GM12878 (cell line): ENCODE measurements at regions not wholly inside any gene's neighbourhood (a gene's known extent, or its start where the extent isn't known, plus 50 kb on each side); places are given as distances from the start of the nearest gene placed in this dataset.

Experiments used
- ATAC-seq: fragments of 200-7000 bp; cut with Tn5 transposase; 3 replicates; pipeline ENCODE4 v1.9.1; 2020; ENCODE audit warnings: mild to moderate bottlenecking, moderate library complexity
- BruUV-seq: library from RNA; stranded (reverse); fragments of 400-500 nt; replicated peaks from 2 replicates; lab custom pipeline; 2021; lab: Mats Ljungman, UMichigan
- CTCF ChIA-PET: fragments of 300-600 bp; sonication (Branson Sonifier 250); formaldehyde crosslinking; extraction: SDS; loops from one replicate; lab custom pipeline; 2021; ENCODE audit warnings: inconsistent platforms; lab: Yijun Ruan, JAX
- POLR2A ChIA-PET: fragments of 350-600 bp; formaldehyde crosslinking; extraction: SDS; loops from one replicate; lab custom pipeline; 2021; ENCODE audit warnings: inconsistent platforms; lab: Charles Lee
- RAD21 ChIA-PET: fragments of 300-600 bp; sonication (Branson Sonifier 250); formaldehyde crosslinking; loops from one replicate; lab custom pipeline; 2023; ENCODE audit warnings: antibody characterized with exemption; ENCODE audit not compliant: unreplicated experiment; lab: Charles Lee
- SMC1A ChIA-PET: fragments of 300-600 bp; sonication (Branson Sonifier 250); formaldehyde crosslinking; loops from one replicate; lab custom pipeline; 2023; ENCODE audit not compliant: unreplicated experiment, uncharacterized antibody; lab: Charles Lee
- DNase-seq: peaks from one replicate; pipeline ENCODE4 v3.0.0-alpha.2; 2011; ENCODE audit warnings: low read depth, low spot score
- FAIRE-seq: peaks from 3 replicates; lab custom pipeline; 2011; peaks lifted over from hg19 to GRCh38; lab: Jason Lieb, UNC
- H2AFZ ChIP-seq: 2 replicates; pipeline ENCODE4 v1.6.0; 2011; ENCODE audit warnings: low read depth, low read length, control low read depth; ENCODE audit not compliant: control insufficient read depth
- H3K27ac ChIP-seq: 2 replicates; pipeline ENCODE4 v1.5.1; 2011; ENCODE audit warnings: control low read depth; ENCODE audit not compliant: control insufficient read depth, insufficient read depth
- H3K27me3 ChIP-seq, 2 experiments: replicated peaks in 1 of 2; 2 replicates each; pipeline versions ENCODE4 v1.6.0 to v1.6.1; 2011; ENCODE audit warnings: low read length in 1 of 2; ENCODE audit not compliant: control insufficient read depth in 2 of 2, insufficient read depth in 2 of 2
- H3K36me3 ChIP-seq, 2 experiments: 2 replicates each; pipeline ENCODE4 v1.5.1; 2011; ENCODE audit warnings: low read length in 1 of 2; ENCODE audit not compliant: control insufficient read depth in 2 of 2, insufficient read depth in 2 of 2
- H3K4me1 ChIP-seq: 2 replicates; pipeline ENCODE4 v1.6.1; 2011; ENCODE audit warnings: mild to moderate bottlenecking, low read length, moderate library complexity, mixed read lengths; ENCODE audit not compliant: control insufficient read depth, insufficient read depth
- H3K4me2 ChIP-seq: 2 replicates; pipeline ENCODE4 v1.6.0; 2011; ENCODE audit warnings: control low read depth; ENCODE audit not compliant: control insufficient read depth, insufficient read depth
- H3K4me3 ChIP-seq: fragments of 200-600 bp; sonication (generic); 2 replicates; pipeline ENCODE4 v1.5.1; 2016
- H3K79me2 ChIP-seq: 2 replicates; pipeline ENCODE4 v1.6.0; 2011; ENCODE audit warnings: low read length; ENCODE audit not compliant: control insufficient read depth, insufficient read depth
- H3K9ac ChIP-seq: 2 replicates; pipeline ENCODE4 v1.8.0; 2011; ENCODE audit warnings: low read length, control low read depth, mixed read lengths; ENCODE audit not compliant: control insufficient read depth, insufficient read depth
- H3K9me3 ChIP-seq: replicated peaks from 3 replicates; pipeline ENCODE4 v1.5.1; 2011; ENCODE audit warnings: mild to moderate bottlenecking, low read length; ENCODE audit not compliant: control insufficient read depth, insufficient read depth
- H4K20me1 ChIP-seq: 2 replicates; pipeline ENCODE4 v1.6.0; 2011; ENCODE audit not compliant: control insufficient read depth, insufficient read depth
- BCL11A ChIP-seq: IDR thresholded peaks from 2 replicates; pipeline ENCODE4 v1.6.1; 2011; ENCODE audit warnings: low read depth, low read length
- CBX5 ChIP-seq: sonication (generic); IDR thresholded peaks from 2 replicates; pipeline ENCODE4 v1.6.1; 2016; ENCODE audit warnings: low read depth, moderate library complexity, mild to moderate bottlenecking, inconsistent platforms
- DPF2 ChIP-seq: fragments of 450-650 bp; IDR thresholded peaks from 2 replicates; pipeline ENCODE4 v1.6.1; 2017; ENCODE audit warnings: mild to moderate bottlenecking
- EGR1 ChIP-seq, 2 experiments: IDR thresholded peaks; 1 replicate in 1 of 2; 2 replicates in 1 of 2; pipeline ENCODE4 v1.6.1; 2011 to 2012; ENCODE audit warnings: low read depth in 2 of 2, low read length in 2 of 2, borderline replicate concordance in 1 of 2, mild to moderate bottlenecking in 1 of 2, moderate library complexity in 1 of 2
- EP300 ChIP-seq, 2 experiments: fragments of 150-350 bp in 1 of 2; IDR thresholded peaks; 2 replicates each; pipeline ENCODE4 v1.6.1; 2011 to 2012; ENCODE audit warnings: low read depth in 2 of 2, low read length in 2 of 2, borderline replicate concordance in 1 of 2, improper control_type of control experiment in 1 of 2, inconsistent platforms in 1 of 2; ENCODE audit not compliant: control insufficient read depth in 1 of 2
- HDAC6 ChIP-seq: fragments of 200-600 bp; sonication (generic); IDR thresholded peaks from one replicate; pipeline ENCODE4 v1.8.0; 2017; ENCODE audit warnings: antibody characterized with exemption; ENCODE audit not compliant: unreplicated experiment
- NFYA ChIP-seq: IDR thresholded peaks from 2 replicates; pipeline ENCODE4 v1.6.1; 2011; ENCODE audit warnings: low read depth, mild to moderate bottlenecking, low read length, improper control_type of control experiment, borderline replicate concordance
- RB1 ChIP-seq: fragments of 450-650 bp; formaldehyde crosslinking; IDR thresholded peaks from 2 replicates; pipeline ENCODE4 v1.6.1; 2017; ENCODE audit warnings: mild to moderate bottlenecking, borderline replicate concordance
- SMARCA5 ChIP-seq: fragments of 450-650 bp; IDR thresholded peaks from 2 replicates; pipeline ENCODE4 v1.6.1; 2017; ENCODE audit warnings: mild to moderate bottlenecking
- SRF ChIP-seq, 2 experiments: IDR thresholded peaks; 2 replicates each; pipeline ENCODE4 v1.6.1; 2011; ENCODE audit warnings: low read depth in 2 of 2, low read length in 2 of 2, mild to moderate bottlenecking in 1 of 2, moderate library complexity in 1 of 2
- ZBTB40 ChIP-seq: fragments of 450-650 bp; IDR thresholded peaks from 2 replicates; pipeline ENCODE4 v1.6.1; 2016; ENCODE audit warnings: mild to moderate bottlenecking, moderate library complexity, borderline replicate concordance
- WGBS: methylation state at CpG from one replicate; pipeline ENCODE4 v1.1.6; 2016; ENCODE audit warnings: low lambda C conversion rate; ENCODE audit not compliant: insufficient replicate concordance, insufficient coverage; ENCODE audit errors: missing lambda C conversion rate; 5-methylcytosine and 5-hydroxymethylcytosine counted together
- in situ Hi-C: fragments of 300-500 bp; cut with MboI; formaldehyde crosslinking; loops from 9 replicates; pipeline ENCODE4 v1.14.3; 2018; ENCODE audit warnings: mixed read lengths
- intact Hi-C: fragments of 100-400 bp; cut with micrococcal nuclease; formaldehyde crosslinking; loops from one replicate; pipeline ENCODE4 v1.14.2; 2022; ENCODE audit not compliant: unreplicated experiment
- TF ChIP-seq, protein P1 (sequence below): IDR thresholded peaks from 2 replicates; pipeline ENCODE4 v1.6.1; 2012; ENCODE audit warnings: low read depth, low read length, improper control_type of control experiment
- TF ChIP-seq, protein P2 (sequence below): IDR thresholded peaks from 2 replicates; pipeline ENCODE4 v1.6.1; 2011; ENCODE audit warnings: borderline replicate concordance, low read depth, mild to moderate bottlenecking, moderate library complexity, low read length; ENCODE audit not compliant: insufficient read depth, poor library complexity, severe bottlenecking
- TF ChIP-seq, protein P3 (sequence below): fragments of 450-650 bp; IDR thresholded peaks from 2 replicates; pipeline ENCODE4 v1.6.1; 2017; ENCODE audit warnings: mild to moderate bottlenecking

GRCh38 chr7:28311670-28312069 is 100.6 kb upstream of the CREB5 start:
- CTCF ChIA-PET = interaction anchor here (1.3 kb wide), 1 partner anchor 14 kb away, joined by 4 read pairs; no protein-coding TSS in a partner anchor
- ATAC-seq = no peak
- Histone ChIP-seq H2AFZ (no peak overlapping the region), H3K27me3 (peaks cover 5 to 7% of the 10 kb centered on the region in 2 experiments; a peak in 2 of 4 replicates), H3K9me3 (no peaks in the 10 kb centered on the region), H3K9ac (no peak overlapping the region), H3K4me3 (no peak overlapping the region), H3K4me1 (no peaks in the 10 kb centered on the region), H3K79me2 (no peaks in the 10 kb centered on the region), H3K36me3 (no peaks in the 10 kb centered on the region), H3K4me2 (no peak overlapping the region), H4K20me1 (no peaks in the 10 kb centered on the region), H3K27ac (no peak overlapping the region)
- SMC1A ChIA-PET = interaction anchor here (0.6 kb wide), 1 partner anchor 1603 kb away, joined by 3 read pairs; no protein-coding TSS in a partner anchor
- no peak for FAIRE-seq
- no TSS peak for BruUV-seq
- in situ Hi-C loops = no loop called here
- intact Hi-C loops = no loop called here
- RAD21 ChIA-PET = no interaction called here
- POLR2A ChIA-PET = no interaction called here
- WGBS = 46% methylated on average over 12 of the region's 12 CpGs
- no peak for DNase-seq
- TF ChIP-seq, protein P1, sequence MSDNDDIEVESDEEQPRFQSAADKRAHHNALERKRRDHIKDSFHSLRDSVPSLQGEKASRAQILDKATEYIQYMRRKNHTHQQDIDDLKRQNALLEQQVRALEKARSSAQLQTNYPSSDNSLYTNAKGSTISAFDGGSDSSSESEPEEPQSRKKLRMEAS = no peak
- TF ChIP-seq ZBTB40 (no peak), RB1 (no peak), BCL11A (no peak), SRF (IDR thresholded peaks at IDR 0.05; ENCODE audit: low read depth in 2 of 2, low read length in 2 of 2) (no peak), EGR1 (IDR thresholded peaks at IDR 0.05; ENCODE audit: borderline replicate concordance in 1 of 2, low read depth in 2 of 2, low read length in 2 of 2) (no peak), EP300 (IDR thresholded peaks at IDR 0.05; ENCODE audit: borderline replicate concordance in 1 of 2, control insufficient read depth in 1 of 2, low read depth in 2 of 2, low read length in 2 of 2) (no peak), CBX5 (no peak), SMARCA5 (no peak), HDAC6 (no peak), DPF2 (no peak), NFYA (no peak)
- TF ChIP-seq, protein P2, sequence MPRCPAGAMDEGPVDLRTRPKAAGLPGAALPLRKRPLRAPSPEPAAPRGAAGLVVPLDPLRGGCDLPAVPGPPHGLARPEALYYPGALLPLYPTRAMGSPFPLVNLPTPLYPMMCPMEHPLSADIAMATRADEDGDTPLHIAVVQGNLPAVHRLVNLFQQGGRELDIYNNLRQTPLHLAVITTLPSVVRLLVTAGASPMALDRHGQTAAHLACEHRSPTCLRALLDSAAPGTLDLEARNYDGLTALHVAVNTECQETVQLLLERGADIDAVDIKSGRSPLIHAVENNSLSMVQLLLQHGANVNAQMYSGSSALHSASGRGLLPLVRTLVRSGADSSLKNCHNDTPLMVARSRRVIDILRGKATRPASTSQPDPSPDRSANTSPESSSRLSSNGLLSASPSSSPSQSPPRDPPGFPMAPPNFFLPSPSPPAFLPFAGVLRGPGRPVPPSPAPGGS = no peak
- TF ChIP-seq, protein P3, sequence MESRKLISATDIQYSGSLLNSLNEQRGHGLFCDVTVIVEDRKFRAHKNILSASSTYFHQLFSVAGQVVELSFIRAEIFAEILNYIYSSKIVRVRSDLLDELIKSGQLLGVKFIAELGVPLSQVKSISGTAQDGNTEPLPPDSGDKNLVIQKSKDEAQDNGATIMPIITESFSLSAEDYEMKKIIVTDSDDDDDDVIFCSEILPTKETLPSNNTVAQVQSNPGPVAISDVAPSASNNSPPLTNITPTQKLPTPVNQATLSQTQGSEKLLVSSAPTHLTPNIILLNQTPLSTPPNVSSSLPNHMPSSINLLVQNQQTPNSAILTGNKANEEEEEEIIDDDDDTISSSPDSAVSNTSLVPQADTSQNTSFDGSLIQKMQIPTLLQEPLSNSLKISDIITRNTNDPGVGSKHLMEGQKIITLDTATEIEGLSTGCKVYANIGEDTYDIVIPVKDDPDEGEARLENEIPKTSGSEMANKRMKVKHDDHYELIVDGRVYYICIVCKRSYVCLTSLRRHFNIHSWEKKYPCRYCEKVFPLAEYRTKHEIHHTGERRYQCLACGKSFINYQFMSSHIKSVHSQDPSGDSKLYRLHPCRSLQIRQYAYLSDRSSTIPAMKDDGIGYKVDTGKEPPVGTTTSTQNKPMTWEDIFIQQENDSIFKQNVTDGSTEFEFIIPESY = no peak
